A673 (cell line): ENCODE measurements at regions not wholly inside any gene's neighbourhood (a gene's known extent, or its start where the extent isn't known, plus 50 kb on each side); places are given as distances from the start of the nearest gene placed in this dataset.

Experiments used
- BruUV-seq: library from RNA; stranded (reverse); fragments of 400-500 nt; replicated peaks from 2 replicates; lab custom pipeline; 2021; lab: Mats Ljungman, UMichigan
- CTCF ChIA-PET: fragments of 300-600 bp; sonication (Branson Sonifier 250); formaldehyde crosslinking; loops from one replicate; lab custom pipeline; 2022; ENCODE audit warnings: antibody characterized with exemption; lab: Charles Lee
- POLR2A ChIA-PET: fragments of 300-600 bp; sonication (Branson Sonifier 250); formaldehyde crosslinking; loops from one replicate; lab custom pipeline; 2022; ENCODE audit warnings: antibody characterized with exemption; ENCODE audit not compliant: low non-redundant PET; lab: Charles Lee
- DNase-seq: peaks from one replicate; pipeline ENCODE4 v3.0.0-alpha.2; 2015; ENCODE audit warnings: low spot score
- H3K27ac ChIP-seq: fragments of 200-600 bp; sonication (generic); 2 replicates; pipeline ENCODE4 v1.5.1; 2016; ENCODE audit warnings: mixed run types, low read depth, mild to moderate bottlenecking, mixed read lengths, antibody characterized with exemption, low read length; ENCODE audit not compliant: poor library complexity, severe bottlenecking
- H3K27me3 ChIP-seq: fragments of 200-600 bp; sonication (generic); replicated peaks from 2 replicates; pipeline ENCODE4 v1.6.1; 2017; ENCODE audit warnings: mixed run types, low read depth, mild to moderate bottlenecking, mixed read lengths, antibody characterized with exemption, low read length; ENCODE audit not compliant: insufficient read depth, poor library complexity
- H3K36me3 ChIP-seq: fragments of 200-600 bp; sonication (generic); 2 replicates; pipeline ENCODE4 v1.6.1; 2016; ENCODE audit warnings: mixed run types, mild to moderate bottlenecking, mixed read lengths, antibody characterized with exemption, low read length; ENCODE audit not compliant: insufficient read depth, poor library complexity, severe bottlenecking
- H3K4me1 ChIP-seq: fragments of 200-600 bp; sonication (generic); 2 replicates; pipeline ENCODE4 v1.6.1; 2017; ENCODE audit warnings: mixed run types, mild to moderate bottlenecking, mixed read lengths, antibody characterized with exemption, low read length; ENCODE audit not compliant: insufficient read depth, poor library complexity, severe bottlenecking
- H3K4me3 ChIP-seq: fragments of 200-600 bp; sonication (generic); 2 replicates; pipeline ENCODE4 v1.5.1; 2016; ENCODE audit warnings: low read depth, mixed run types, mild to moderate bottlenecking, mixed read lengths, low read length; ENCODE audit not compliant: poor library complexity, severe bottlenecking
- H3K9me3 ChIP-seq: fragments of 200-600 bp; sonication (generic); 2 replicates; pipeline ENCODE4 v1.6.1; 2016; ENCODE audit warnings: mixed run types, low read depth, mild to moderate bottlenecking, mixed read lengths, antibody characterized with exemption, low read length; ENCODE audit not compliant: poor library complexity, severe bottlenecking
- EZH2 ChIP-seq: fragments of 200-600 bp; sonication (generic); IDR thresholded peaks from 2 replicates; pipeline ENCODE4 v1.6.1; 2017; ENCODE audit warnings: borderline replicate concordance, low read depth, mild to moderate bottlenecking, mixed read lengths, antibody characterized with exemption, low read length; ENCODE audit not compliant: poor library complexity, severe bottlenecking
- intact Hi-C: fragments of 100-400 bp; cut with micrococcal nuclease; formaldehyde crosslinking; loops from one replicate; pipeline ENCODE4 v1.10.0; 2022; ENCODE audit not compliant: unreplicated experiment
- TF ChIP-seq, protein P1 (sequence below): fragments of 300-800, 200-600 bp; sonication (generic); conservative IDR thresholded peaks from 2 replicates; pipeline ENCODE4 v1.5.1; 2017; ENCODE audit warnings: low read depth, mild to moderate bottlenecking, antibody characterized with exemption, low read length, moderate library complexity, mixed read lengths

DNA sequence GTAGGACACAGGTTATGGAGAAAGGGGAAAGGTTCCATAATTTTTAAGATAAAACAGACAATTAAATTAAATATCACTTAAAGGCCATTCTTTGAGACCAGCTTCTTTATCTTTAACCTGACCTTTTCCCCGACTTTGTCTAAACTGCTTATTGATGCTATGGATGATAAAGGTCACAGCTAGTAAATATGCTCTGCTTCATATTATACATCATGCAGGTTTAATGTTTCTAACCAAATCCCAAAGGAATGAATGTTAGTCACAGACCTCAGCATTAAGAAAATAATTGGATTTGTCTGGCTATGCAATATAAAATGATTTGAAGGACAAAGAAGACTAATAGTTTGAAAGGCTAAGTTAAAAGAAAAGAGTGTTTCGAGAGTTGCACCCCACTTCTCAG lies 147.6 kb downstream of the ST8SIA4 start:
- Histone ChIP-seq H3K27me3 (no peaks in the 10 kb centered on the region), H3K4me1 (no peaks in the 10 kb centered on the region), H3K4me3 (no peak overlapping the region), H3K36me3 (no peaks in the 10 kb centered on the region), H3K9me3 (no peaks in the 10 kb centered on the region), H3K27ac (no peak overlapping the region)
- BruUV-seq: no TSS peak
- ChIA-PET POLR2A (no interaction called here), CTCF (no interaction called here)
- DNase-seq: no peak
- intact Hi-C loops: no loop called here
- TF ChIP-seq, protein P1, sequence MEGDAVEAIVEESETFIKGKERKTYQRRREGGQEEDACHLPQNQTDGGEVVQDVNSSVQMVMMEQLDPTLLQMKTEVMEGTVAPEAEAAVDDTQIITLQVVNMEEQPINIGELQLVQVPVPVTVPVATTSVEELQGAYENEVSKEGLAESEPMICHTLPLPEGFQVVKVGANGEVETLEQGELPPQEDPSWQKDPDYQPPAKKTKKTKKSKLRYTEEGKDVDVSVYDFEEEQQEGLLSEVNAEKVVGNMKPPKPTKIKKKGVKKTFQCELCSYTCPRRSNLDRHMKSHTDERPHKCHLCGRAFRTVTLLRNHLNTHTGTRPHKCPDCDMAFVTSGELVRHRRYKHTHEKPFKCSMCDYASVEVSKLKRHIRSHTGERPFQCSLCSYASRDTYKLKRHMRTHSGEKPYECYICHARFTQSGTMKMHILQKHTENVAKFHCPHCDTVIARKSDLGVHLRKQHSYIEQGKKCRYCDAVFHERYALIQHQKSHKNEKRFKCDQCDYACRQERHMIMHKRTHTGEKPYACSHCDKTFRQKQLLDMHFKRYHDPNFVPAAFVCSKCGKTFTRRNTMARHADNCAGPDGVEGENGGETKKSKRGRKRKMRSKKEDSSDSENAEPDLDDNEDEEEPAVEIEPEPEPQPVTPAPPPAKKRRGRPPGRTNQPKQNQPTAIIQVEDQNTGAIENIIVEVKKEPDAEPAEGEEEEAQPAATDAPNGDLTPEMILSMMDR: no peak
- no peak for TF ChIP-seq EZH2
